Endothelial cell of umbilical vein (primary cell): ENCODE measurements at regions not wholly inside any gene's neighbourhood (a gene's known extent, or its start where the extent isn't known, plus 50 kb on each side); places are given as distances from the start of the nearest gene placed in this dataset.

Experiments
- BruUV-seq: library from RNA; stranded (reverse); fragments of 400-500 nt; replicated peaks from 2 replicates; lab custom pipeline; 2021; lab: Mats Ljungman, UMichigan
- CTCF ChIA-PET: fragments of 300-600, 350-600 bp; sonication (Branson Sonifier 250); formaldehyde crosslinking; loops from one replicate; lab custom pipeline; 2021; ENCODE audit warnings: antibody characterized with exemption, inconsistent platforms; lab: Charles Lee
- POLR2A ChIA-PET: fragments of 300-600, 350-600 bp; sonication (Branson Sonifier 250); formaldehyde crosslinking; loops from one replicate; lab custom pipeline; 2021; ENCODE audit warnings: antibody characterized with exemption, inconsistent platforms; lab: Charles Lee
- DNase-seq: peaks from one replicate; pipeline ENCODE4 v3.0.0-alpha.2; 2011; ENCODE audit warnings: low read depth, low spot score
- FAIRE-seq: peaks from 2 replicates; lab custom pipeline; 2011; peaks lifted over from hg19 to GRCh38; lab: Jason Lieb, UNC
- H2AFZ ChIP-seq: 2 replicates; pipeline ENCODE4 v1.6.0; 2012; ENCODE audit warnings: low read depth, low read length, control low read depth, inconsistent platforms
- H3K27ac ChIP-seq: 2 replicates; pipeline ENCODE4 v1.5.1; 2011; ENCODE audit warnings: low read depth, mild to moderate bottlenecking, control low read depth, low read length, moderate library complexity; ENCODE audit not compliant: insufficient read depth
- H3K27me3 ChIP-seq, 2 experiments: 2 replicates each; pipeline versions ENCODE4 v1.6.0 to v1.6.1; 2011; ENCODE audit warnings: low read length in 2 of 2, mixed read lengths in 1 of 2; ENCODE audit not compliant: control insufficient read depth in 2 of 2, insufficient read depth in 2 of 2
- H3K36me3 ChIP-seq, 2 experiments: 2 replicates in 1 of 2; 3 replicates in 1 of 2; pipeline ENCODE4 v1.5.1; 2011; ENCODE audit warnings: low read length in 2 of 2, mild to moderate bottlenecking in 1 of 2, moderate library complexity in 1 of 2; ENCODE audit not compliant: control insufficient read depth in 2 of 2, insufficient read depth in 2 of 2; ENCODE audit errors: extremely low read depth in 1 of 2
- H3K4me1 ChIP-seq: 3 replicates; pipeline ENCODE4 v1.5.1; 2011; ENCODE audit warnings: mild to moderate bottlenecking, low read length; ENCODE audit not compliant: control insufficient read depth, insufficient read depth; ENCODE audit errors: extremely low read depth
- H3K4me2 ChIP-seq: 2 replicates; pipeline ENCODE4 v1.6.1; 2011; ENCODE audit warnings: low read length, control low read depth, mixed read lengths; ENCODE audit not compliant: insufficient read depth
- H3K4me3 ChIP-seq, 3 experiments: fragments of 200-600 bp in 1 of 3; sonication (generic), shearing (Covaris generic) in 1 of 3; replicated peaks in 1 of 3; 2 replicates each; pipeline ENCODE4 v1.5.1; 2011 to 2016; ENCODE audit warnings: control low read depth in 3 of 3, low read length in 3 of 3, mild to moderate bottlenecking in 2 of 3, inconsistent platforms in 1 of 3, low read depth in 1 of 3, moderate library complexity in 1 of 3; ENCODE audit not compliant: insufficient read depth in 1 of 3
- H3K79me2 ChIP-seq: 2 replicates; pipeline ENCODE4 v1.6.0; 2012; ENCODE audit warnings: low read length, inconsistent platforms; ENCODE audit not compliant: control insufficient read depth, insufficient read depth
- H3K9ac ChIP-seq: replicated peaks from 2 replicates; pipeline ENCODE3; 2011; ENCODE audit warnings: low read length, control low read depth; ENCODE audit not compliant: insufficient read depth; ENCODE audit errors: extremely low read depth
- H3K9me1 ChIP-seq: replicated peaks from 3 replicates; pipeline ENCODE4 v1.6.0; 2011; ENCODE audit warnings: mild to moderate bottlenecking, low read length; ENCODE audit not compliant: control insufficient read depth, insufficient read depth; ENCODE audit errors: extremely low read depth
- H3K9me3 ChIP-seq: replicated peaks from 2 replicates; pipeline ENCODE4 v1.5.1; 2012; ENCODE audit warnings: low read length, inconsistent platforms; ENCODE audit not compliant: control insufficient read depth, insufficient read depth
- H4K20me1 ChIP-seq: replicated peaks from 2 replicates; pipeline ENCODE3; 2011; ENCODE audit warnings: mild to moderate bottlenecking, low read length; ENCODE audit not compliant: control insufficient read depth, insufficient read depth; ENCODE audit errors: extremely low read depth
- CTCF ChIP-seq, 2 donors: IDR thresholded peaks; 1 replicate in 1 of 2; 2 replicates in 1 of 2; pipeline ENCODE4 v1.5.1; 2011; ENCODE audit warnings: low read length in 2 of 2, mild to moderate bottlenecking in 2 of 2, moderate library complexity in 2 of 2, control low read depth in 1 of 2, inconsistent platforms in 1 of 2, low read depth in 1 of 2; ENCODE audit not compliant: insufficient read depth in 1 of 2; ENCODE audit errors: extremely low read depth in 1 of 2
- FOS ChIP-seq: IDR thresholded peaks from 2 replicates; pipeline ENCODE4 v1.6.1; 2011; ENCODE audit warnings: mild to moderate bottlenecking, low read length, moderate library complexity, borderline replicate concordance; ENCODE audit not compliant: insufficient read depth
- GATA2 ChIP-seq: IDR thresholded peaks from 2 replicates; pipeline ENCODE4 v1.7.0; 2011; ENCODE audit warnings: low read depth, mild to moderate bottlenecking, moderate library complexity, mixed read lengths, low read length; ENCODE audit not compliant: insufficient read length, insufficient read depth
- JUN ChIP-seq: IDR thresholded peaks from 2 replicates; pipeline ENCODE4 v1.6.1; 2011; ENCODE audit warnings: borderline replicate concordance, low read depth; ENCODE audit not compliant: insufficient read length, insufficient read depth
- MAX ChIP-seq: IDR thresholded peaks from 2 replicates; pipeline ENCODE4 v1.6.1; 2011; ENCODE audit not compliant: insufficient read depth, insufficient read length
- MYC ChIP-seq: IDR thresholded peaks from one replicate; pipeline ENCODE4 v1.6.1; 2011; ENCODE audit warnings: mild to moderate bottlenecking, low read depth, low read length
- POLR2A ChIP-seq: IDR thresholded peaks from 2 replicates; pipeline ENCODE4 v1.6.1; 2012; ENCODE audit warnings: low read depth, mild to moderate bottlenecking, control low read depth, low read length
- POLR2AphosphoS5 ChIP-seq: IDR thresholded peaks from 2 replicates; pipeline ENCODE4 v1.6.1; 2012; ENCODE audit warnings: low read depth, mild to moderate bottlenecking, control low read depth, low read length, moderate library complexity; ENCODE audit not compliant: insufficient read depth
- dilution Hi-C: fragments of 300-500 bp; cut with MboI; formaldehyde crosslinking; loops from one replicate; pipeline ENCODE4 v1.15.0; 2019; ENCODE audit warnings: low sequenced_read_pairs; ENCODE audit not compliant: extremely low pct_ligation_motif_present
- intact Hi-C: fragments of 100-400 bp; cut with micrococcal nuclease; formaldehyde crosslinking; loops from one replicate; pipeline ENCODE4 v1.10.0; 2022

DNA sequence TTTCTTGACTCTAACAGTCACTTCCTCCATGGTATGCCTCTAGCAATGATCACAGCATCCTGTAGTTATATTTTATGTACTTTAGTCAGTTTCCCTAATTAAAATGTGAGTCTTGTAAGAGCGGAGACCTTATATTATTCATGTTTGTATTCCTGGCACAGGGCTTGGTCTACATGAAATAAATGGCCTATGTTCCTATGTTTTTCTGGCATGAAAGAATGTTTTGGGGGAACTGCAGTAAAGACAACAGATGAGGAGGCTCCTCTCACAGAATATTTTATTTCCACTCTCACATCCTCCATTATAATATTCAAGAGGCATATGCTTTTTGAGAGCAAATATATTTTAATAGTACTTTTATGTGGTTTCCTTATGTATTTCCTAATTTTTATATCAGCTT, 429.8 kb upstream of the PDE3A start:
- no peaks in the 10 kb centered on the region for H3K9me3 ChIP-seq
- dilution Hi-C loops (no loop called here), intact Hi-C loops (no loop called here)
- H3K36me3 ChIP-seq, result no peaks in the 10 kb centered on the region
- ChIA-PET CTCF (interaction anchor here (2.4 kb wide), 1 partner anchor 31 kb away, joined by 6 read pairs; no protein-coding TSS in a partner anchor), POLR2A (no interaction called here)
- DNase-seq, result no peak
- TSS peak; percentile 68 for BruUV-seq
- no peak overlapping the region for H3K4me3 ChIP-seq
- peaks cover 7% of the 10 kb centered on the region for H3K4me1 ChIP-seq
- H3K27ac ChIP-seq, result no peak overlapping the region
- H2AFZ ChIP-seq, result peak overlapping the region; percentile 4
- H3K27me3 ChIP-seq, result no peaks in the 10 kb centered on the region
- no peak overlapping the region for H3K9ac ChIP-seq
- no peaks in the 10 kb centered on the region for H3K9me1 ChIP-seq
- TF ChIP-seq JUN (no peak), CTCF (IDR thresholded peaks at IDR 0.05; ENCODE audit: extremely low read depth in 1 of 2, insufficient read depth in 1 of 2, low read depth in 1 of 2, low read length in 2 of 2) (no peak), MAX (no peak), GATA2 (no peak), MYC (no peak), POLR2A (no peak), POLR2AphosphoS5 (no peak)
- no peaks in the 10 kb centered on the region for H3K79me2 ChIP-seq
- FAIRE-seq, result no peak
- H4K20me1 ChIP-seq, result no peaks in the 10 kb centered on the region
- H3K4me2 ChIP-seq, result peak overlapping the region; percentile 1

DNA sequence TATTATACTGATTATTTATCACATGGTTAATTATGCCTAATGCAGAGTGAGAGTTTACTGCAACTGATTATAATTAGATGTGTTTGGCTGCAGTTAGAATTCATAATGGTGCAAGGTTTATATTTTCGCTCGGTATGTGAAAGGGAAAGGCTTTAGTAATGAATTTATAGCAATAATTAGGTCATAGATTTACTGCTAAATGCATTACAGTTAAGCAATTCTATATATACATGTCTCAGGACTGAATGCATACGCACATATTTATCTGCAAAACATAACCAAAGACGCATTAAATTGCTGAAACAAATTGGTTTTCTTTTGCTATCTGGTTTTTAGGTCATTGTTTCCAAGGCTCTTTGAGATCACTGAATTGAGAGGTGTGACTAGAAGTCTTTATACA, 428.1 kb upstream of the PDE3A start:
- DNase-seq (no peak), FAIRE-seq (no peak)
- H3K4me3 ChIP-seq, result no peak overlapping the region
- POLR2A ChIA-PET, result no interaction called here
- dilution Hi-C loops, result no loop called here
- H4K20me1 ChIP-seq, result no peaks in the 10 kb centered on the region
- no peak overlapping the region for H3K9ac ChIP-seq
- H3K27ac ChIP-seq, result no peak overlapping the region
- TF ChIP-seq FOS (no peak), JUN (no peak), CTCF (IDR thresholded peaks at IDR 0.05; ENCODE audit: extremely low read depth in 1 of 2, insufficient read depth in 1 of 2, low read depth in 1 of 2, low read length in 2 of 2) (no peak), MAX (no peak)
- no TSS peak for BruUV-seq
- no peaks in the 10 kb centered on the region for H3K79me2 ChIP-seq
- no peaks in the 10 kb centered on the region for H3K36me3 ChIP-seq
- no peaks in the 10 kb centered on the region for H3K9me1 ChIP-seq
- H3K9me3 ChIP-seq, result no peaks in the 10 kb centered on the region
- peaks cover 7% of the 10 kb centered on the region for H3K4me1 ChIP-seq
- CTCF ChIA-PET, result no interaction called here
- H2AFZ ChIP-seq, result no peak overlapping the region
- H3K27me3 ChIP-seq, result no peaks in the 10 kb centered on the region
- H3K4me2 ChIP-seq, result no peak overlapping the region
- intact Hi-C loops, result no loop called here
